ENCODE measurements at regions not wholly inside any gene's neighbourhood (a gene's known extent, or its start where the extent isn't known, plus 50 kb on each side); places are given as distances from the start of the nearest gene placed in this dataset.

- no peak for DNase-seq (ENCODE audit: low read depth)
Measured at GRCh38 chr5:108649106-108649505, 98.6 kb upstream of the FER start.

GRCh38 chr5:108642170-108642906, 105.4 kb upstream of the FER start:
- DNase-seq (ENCODE audit: low read depth), result peak; percentile 16

DNA sequence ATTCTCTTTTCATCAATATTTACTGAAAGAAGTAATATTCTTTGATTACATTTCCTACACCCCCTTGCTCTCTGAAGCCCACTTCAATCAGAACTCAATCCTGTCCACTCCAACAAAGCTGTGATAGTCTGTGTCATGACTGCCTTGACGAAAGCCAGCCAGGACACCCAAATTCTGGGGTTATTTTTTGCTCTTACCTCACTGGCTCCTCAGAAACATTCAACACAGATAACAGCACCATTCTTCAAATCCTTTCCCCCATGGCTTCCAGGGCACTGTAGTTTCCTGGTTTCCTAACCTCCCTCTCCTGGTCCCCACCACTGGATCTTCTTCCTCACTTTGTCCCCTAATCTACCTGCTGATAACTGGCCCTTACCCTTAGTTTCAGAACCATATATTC, 106.1 kb upstream of the FER start:
- no peak for DNase-seq (ENCODE audit: low read depth)

DNA sequence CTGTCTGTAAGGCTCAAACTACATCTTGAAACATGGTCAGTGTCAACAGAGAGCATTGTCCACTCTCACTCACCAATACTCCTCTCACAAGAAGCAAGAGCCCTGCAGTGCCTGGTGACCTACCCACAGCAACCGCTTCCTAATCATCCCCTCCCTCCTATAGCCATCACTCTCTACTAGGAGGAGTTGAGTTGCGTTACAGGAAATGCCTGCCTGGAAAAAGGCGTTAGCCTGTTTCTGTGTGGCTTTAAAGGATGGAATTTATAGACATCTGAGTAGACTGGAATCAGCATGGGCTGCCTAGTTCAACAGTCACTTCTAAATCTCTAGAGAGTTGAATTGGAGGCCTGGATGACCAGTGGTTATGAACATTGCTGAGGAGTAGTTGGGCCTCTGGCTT, 108.3 kb upstream of the FER start:
- no peak for DNase-seq (ENCODE audit: low read depth)

DNA sequence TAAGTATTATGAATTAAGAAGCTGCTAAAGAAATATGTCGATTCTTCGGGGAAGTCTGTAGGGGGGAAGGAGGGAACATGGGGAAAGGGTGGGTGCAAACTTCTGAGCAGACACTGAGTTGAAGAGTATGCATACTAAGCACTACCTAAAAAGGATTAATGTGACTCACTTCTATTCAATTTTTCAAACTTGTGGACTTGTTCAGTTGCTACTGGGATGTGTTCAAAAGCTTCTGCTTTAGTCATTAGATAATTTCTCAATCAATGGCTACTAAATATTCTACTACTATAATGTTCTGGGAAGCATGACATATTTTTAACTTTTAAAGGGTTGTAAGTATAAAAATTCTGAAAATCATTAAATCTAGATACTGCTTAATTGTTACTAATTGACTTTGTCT, 109.7 kb upstream of the FER start:
- no peak for DNase-seq (ENCODE audit: low read depth)

DNA sequence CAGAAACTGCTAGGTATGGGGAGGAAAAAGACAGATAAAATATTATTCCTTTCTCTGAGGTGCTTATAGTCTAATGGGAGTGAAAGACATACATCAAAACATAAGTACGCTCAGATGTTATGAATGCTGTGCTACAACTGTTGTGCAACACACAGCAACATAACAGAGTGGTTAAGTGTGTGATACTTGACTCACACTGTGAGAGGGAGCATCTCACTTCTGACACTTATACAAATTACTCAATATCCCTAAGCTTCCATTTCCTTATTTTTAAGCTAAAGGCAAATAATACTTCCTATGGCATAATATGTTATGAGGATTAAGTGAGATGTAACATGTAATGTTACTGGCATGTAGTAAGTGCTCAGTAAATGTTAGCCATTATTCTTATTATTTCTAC, 110.6 kb upstream of the FER start:
- DNase-seq (ENCODE audit: low read depth), result no peak

DNA sequence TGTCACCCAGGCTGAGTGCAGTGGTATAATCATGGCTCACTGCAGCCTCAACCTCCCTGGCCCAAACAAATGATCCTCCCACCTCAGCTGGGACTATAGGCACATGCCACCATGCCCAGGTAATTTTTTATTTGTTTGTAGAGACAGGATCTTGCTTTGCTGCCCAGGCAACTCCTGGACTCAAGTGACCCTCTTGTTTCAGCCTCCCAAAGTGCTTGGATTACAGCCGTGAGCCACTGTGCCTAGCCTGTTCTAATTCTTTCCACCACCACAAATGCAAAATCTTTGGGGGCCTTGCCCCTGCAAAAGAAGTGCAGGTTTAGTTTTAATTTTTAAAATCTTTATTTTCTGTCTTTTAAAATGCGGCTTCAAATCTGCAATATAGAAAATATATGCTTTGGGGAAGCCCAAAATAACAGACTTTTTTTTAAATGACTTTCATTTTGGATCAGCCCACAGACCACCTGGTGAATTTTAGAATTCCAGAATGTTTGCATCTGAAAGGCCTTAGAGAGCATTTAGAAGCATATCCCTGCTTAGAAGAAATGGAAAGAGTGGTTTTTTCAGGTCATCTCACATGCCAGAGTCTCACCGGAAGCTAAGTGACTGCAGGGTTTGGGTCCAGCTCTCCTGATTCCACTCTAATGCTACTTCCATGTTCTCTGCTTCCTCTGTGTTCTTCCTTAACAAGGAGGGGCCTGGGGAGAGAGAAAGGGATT, 111.4 kb upstream of the FER start:
- no peak for DNase-seq (ENCODE audit: low read depth)

DNA sequence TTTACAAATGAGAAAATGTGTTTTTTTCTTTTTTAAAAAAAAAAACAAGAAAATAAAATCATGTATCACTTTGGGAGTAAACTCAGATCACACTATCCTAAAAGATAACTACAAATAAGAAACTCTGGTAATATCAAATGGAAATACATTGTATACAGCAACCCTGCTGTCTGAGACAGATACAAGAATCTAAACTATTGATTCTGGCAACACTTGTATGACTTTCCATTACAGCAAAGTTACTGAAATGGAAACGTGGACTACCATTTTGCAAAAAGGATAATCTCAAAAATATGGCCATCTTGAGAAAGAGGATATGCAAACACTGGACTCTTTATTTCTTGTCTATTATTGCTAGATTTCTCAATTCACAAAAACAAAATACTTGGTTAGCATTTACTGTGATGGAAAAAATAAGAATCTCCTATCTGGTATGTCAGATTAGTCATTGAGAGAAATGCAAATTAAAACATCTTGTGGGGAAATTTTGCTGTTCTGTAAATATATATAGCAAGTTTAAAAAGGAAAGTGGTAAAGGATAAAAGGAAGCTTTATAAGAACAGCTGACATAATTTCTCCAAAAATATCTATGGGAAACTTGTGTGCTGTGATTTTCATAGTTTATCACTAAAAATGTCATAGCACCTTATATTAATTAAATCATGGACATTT, 112.9 kb upstream of the FER start:
- DNase-seq (ENCODE audit: low read depth), result no peak

DNA sequence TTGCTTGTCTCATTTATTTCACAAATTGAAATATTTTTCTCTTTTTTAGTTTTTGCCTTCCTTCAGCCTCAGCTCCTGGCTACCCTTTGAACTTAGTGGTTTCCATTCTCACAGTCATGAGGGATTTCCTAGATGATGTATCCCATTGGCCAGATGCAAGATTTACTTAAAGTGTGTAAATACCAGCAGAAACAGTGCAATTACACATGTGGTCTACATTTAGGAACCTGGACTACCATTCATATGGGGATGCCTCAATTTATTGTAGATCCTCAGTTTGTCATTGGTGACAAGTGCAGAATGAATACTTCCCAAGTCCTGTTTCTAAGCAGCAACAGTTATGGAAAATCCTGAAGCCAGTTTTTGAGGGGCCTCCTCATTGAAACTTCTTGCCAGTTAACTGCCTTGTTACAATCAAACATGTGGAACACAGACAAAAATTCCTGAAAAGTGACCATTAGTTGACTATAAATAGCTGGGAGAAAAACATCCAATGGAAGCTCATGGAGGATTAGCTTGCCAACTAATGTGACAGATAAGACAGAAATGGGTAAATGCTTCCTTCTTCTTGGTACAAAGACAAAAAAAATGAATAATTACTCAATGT, 113.6 kb upstream of the FER start:
- no peak for DNase-seq (ENCODE audit: low read depth)

- DNase-seq (ENCODE audit: low read depth), result no peak
Measured at GRCh38 chr5:108629779-108630528, 117.7 kb upstream of the FER start.

DNA sequence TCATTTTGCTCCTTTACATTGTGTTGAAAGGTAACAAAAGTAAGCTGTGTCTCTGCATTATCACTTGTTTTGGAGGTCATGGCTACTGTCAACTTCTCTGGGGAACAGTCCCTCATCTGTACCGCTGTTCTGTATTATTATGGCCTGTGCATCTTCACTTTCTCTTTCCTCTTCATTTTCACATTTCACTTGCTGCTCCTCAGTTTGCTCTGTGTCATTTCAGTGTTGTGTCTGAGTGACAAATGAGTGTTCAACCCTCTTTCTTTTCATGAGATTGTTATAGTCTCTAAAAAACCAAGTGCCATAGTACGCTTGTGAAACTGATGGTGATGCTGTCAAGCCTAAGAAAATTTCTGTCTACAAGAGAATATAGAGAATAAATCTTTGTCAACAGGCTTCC, 122.0 kb upstream of the FER start:
- no peak for DNase-seq (ENCODE audit: low read depth)

DNA sequence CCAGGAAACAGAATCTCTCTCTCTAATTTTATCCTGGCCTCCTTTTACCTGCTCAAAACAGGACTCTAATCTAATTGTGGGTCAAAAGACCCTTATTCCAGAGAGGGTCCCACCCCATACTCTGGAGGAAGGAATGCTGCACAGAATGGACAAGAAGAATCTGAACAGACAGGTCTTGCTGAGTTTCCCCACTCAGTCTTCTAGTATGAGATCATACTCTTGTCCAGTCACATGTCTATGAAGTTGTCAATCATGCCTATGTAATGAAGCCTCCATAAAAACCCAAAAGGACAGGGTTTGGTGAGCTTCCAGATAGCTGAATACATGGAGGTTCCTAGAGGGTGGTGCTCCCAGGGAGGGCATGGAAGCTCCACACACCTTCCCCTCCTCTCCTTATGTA, 123.9 kb upstream of the FER start:
- DNase-seq (ENCODE audit: low read depth), result no peak

GRCh38 chr5:108620516-108620915, 127.2 kb upstream of the FER start:
- no peak for DNase-seq (ENCODE audit: low read depth)

DNA sequence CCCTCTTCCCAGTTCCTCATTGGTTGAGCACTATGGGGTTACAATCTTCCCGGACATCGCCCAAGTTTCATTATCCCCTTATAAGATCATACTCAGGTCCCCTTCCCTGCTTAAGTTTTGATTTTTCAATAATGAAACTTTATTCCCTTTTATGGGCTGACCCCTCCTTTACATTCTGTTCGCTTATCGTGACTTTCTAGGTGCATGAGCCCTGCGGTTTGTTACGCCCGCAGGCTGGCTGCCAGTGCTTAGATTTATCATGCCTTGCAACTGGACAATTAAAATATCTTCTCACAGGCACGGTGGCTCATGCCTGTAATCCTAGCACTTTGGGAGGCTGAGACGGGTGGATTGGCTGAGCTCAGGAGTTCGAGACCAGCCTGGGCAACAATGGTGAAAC, 127.9 kb upstream of the FER start:
- no peak for DNase-seq (ENCODE audit: low read depth)

DNA sequence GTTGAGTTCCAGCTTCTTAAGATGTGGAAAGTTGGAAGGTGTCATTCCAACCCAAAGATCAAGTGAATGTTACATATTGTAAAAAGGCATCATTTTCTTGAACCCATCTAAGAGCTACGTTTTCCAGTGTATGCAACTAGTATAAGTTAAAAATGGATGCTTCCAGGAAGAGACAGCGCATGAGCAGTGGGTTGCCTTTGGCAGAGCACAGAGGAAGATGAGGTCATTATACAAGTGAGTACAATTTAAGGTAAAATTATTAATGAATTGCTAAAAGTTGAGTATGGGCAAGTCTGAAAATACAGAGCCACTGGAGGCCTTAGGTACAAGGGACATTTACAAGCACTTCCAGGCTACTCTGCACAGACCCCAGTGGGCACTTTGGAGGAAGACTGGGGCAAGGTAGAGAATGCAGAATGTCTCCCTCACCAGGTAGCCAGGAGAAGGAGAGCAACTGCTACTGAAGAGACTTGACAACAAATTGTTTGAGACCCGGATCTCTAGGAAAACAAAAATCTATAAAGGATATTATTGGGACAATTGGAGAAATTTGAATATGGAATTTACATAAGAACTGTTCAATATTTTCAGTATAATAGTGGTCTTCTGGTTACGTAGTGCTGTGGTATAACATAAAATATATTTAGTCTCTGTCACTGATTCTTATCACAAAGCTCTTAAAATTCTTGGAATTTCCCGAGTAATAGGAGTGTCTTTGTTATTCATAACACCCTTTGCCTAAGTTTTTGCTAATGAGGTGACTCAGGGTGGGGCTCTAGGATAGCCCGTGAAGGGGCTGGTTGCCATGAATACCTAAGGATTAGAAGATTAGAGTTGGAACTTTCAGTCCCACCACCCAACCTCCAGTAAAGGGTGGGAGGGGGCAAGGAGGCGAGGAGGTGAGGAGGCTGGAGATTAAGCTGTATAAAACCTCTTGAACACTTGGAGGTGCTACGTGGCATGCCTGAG, 129.9 kb upstream of the FER start:
- DNase-seq (ENCODE audit: low read depth), result no peak

GRCh38 chr5:108615216-108615615, 132.5 kb upstream of the FER start:
- DNase-seq (ENCODE audit: low read depth), result no peak

DNA sequence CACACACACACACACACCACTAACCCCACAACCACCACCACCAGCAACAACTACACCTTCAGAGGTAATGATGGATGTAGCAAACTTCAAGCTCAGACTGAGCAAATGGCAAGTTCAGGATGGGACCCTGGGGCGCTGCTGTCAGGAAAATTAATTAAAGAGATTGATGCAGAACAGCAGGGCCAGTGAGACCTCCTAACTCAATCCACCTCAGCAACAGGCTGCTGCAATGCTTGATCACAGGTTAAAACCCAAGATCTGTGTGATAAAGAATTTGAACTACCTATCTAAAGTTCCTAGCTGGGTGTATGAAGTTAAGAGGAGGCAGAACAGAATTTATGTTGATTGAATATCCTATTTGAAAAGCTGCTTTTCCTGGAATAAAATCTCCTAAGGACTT, 140.3 kb upstream of the FER start:
- DNase-seq (ENCODE audit: low read depth), result no peak

DNA sequence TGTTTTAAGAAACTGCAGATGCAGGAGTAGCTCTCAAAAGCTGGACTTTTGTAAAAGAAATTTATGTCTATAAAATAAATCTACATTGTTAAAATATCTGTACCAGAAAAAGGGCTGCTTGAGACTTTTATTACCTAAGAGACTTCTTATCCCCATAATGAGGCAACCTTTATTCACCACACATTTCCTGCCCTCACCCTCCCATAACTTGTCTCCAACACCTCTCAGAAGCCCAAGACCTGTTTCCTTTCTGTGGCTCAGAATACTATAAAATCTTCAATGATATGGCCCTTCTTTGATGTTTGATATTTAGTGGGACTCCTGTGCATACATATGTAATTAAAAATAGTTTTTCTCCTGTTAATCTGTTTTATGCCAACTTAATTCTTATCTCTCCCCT, 141.5 kb upstream of the FER start:
- no peak for DNase-seq (ENCODE audit: low read depth)

DNA sequence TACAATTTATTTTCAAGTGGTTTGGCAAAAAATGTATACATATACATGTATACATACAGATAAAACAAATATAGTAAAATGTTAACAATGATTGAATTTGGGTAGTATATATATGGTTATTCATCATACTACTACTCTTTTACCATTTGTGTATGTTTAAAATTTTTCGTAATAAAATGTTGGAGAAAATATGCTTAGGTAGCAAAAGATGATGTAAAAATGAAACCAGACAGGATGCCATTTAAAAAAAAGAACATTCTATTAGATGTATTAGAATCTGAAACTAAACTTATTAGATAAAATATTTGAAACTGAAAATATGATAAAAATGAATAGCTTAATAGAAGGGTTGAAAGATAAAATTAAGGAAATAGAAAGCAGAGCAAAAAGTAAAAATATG, 144.9 kb upstream of the FER start:
- DNase-seq (ENCODE audit: low read depth), result no peak

DNA sequence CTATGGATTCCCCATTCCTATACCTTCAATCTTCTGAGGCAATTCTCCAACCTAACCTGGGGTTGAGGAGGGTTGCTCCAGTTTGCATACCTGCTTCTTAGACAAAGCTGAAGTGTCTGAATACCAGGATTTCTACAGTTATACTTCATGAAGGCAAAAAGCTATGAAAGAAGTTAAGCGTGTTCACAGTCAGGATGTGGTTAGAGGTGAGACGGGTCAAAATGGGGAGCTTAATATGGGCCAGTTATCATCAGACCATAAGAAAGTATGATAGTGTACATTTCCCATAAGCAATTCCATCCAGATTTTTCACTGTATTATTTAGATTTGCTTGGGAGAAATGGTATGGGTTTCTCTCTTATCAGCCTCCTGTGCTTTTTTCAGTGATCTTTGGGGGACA, 156.9 kb upstream of the FER start:
- no peak for DNase-seq (ENCODE audit: low read depth)

- no peak for DNase-seq (ENCODE audit: low read depth)
Measured at GRCh38 chr5:108588323-108588722, 159.4 kb upstream of the FER start.
